ENCODE measurements at regions not wholly inside any gene's neighbourhood (a gene's known extent, or its start where the extent isn't known, plus 50 kb on each side); places are given as distances from the start of the nearest gene placed in this dataset.

DNA sequence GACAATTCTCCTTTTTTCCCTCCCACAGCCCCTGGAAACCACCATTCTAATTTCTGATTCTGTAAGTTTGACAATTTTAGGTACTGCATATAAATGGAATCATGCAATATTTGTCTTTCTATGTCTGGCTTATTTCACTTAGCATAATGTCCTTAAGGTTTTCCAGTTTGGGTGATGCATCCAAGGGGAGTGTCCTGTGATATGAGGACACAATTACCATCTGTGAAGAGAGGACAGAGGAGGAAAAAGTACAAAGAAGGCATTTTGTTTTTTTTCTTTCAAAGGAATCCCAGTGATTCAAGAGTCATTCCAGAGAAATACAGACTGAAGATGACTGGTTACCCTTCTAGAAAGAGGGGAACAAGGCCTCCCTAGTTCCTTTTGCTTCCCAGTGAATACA is 514.7 kb upstream of the TGFBR2 start:
- TF ChIP-seq POLR2A (IDR thresholded peaks at IDR 0.05) (no peak), POLR2AphosphoS5 (IDR thresholded peaks at IDR 0.05) (no peak)
